AG20443 (cell line): ENCODE measurements at regions not wholly inside any gene's neighbourhood (a gene's known extent, or its start where the extent isn't known, plus 50 kb on each side); places are given as distances from the start of the nearest gene placed in this dataset.
"Not testable (repeated sequence)": the region's sequence is repeated elsewhere in the genome, so short reads cannot be mapped to it uniquely, and the experiment has no call there.

ENCODE experiments used
- DNase-seq: peaks from one replicate; pipeline ENCODE4 v3.0.0; 2012; ENCODE audit warnings: low spot score, mixed read lengths

DNA sequence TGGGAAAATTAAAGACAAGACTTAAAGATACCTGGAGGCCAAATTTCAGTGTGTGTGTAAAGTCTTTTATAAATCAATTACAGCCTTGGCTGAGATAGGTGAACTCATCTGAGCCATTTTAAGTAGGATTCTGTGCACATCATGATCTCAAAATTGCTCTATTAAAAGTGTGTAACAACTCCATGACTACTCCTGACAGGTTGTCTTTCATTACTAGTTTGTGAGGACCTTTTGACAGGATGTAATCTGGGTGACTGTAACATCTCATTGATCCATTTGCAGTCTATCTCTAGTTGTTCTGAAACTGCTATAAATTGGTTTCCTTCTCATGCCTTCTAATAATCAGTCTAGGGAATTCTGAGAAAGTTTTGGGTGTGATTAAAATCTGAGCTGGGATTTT, 753.3 kb downstream of the SLITRK5 start:
- DNase-seq: no peak

DNA sequence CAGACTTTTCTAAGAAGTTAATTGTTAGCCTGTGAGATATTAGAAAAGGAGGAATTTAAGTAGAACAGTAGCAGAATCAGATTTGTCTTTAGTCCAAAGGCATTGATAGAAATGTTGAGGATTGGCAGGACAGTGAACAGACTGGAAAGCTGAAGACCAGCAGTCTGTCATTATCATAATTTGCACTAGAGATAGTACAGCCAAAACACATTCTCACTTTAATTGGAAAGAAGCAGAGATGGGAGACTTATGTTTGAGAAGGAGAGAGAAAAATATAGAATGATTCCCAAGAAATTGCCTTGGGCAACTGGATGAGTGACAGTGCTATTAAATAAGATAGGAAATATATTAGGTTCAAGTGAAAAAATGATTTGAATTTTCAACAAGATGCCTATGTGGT, 755.5 kb downstream of the SLITRK5 start:
- no peak for DNase-seq

DNA sequence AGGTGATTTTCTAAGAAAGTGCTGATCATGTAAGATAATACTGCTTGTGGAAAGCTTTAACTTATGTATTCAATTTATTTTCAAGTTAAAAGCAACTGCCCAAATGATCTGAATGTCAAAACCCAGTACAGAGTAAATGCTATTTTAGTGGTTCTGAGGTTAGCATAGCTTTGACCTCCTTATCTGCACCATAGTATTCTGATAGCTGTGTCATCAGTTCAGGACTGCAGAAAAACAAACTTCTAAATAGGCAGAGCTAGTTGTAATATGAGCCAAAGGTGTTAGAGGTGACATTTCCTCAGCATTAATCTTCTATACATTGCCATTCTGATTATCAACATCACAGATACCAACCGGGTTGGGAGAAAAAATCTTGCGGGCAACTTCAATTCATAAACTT, 758.7 kb downstream of the SLITRK5 start:
- no peak for DNase-seq

DNA sequence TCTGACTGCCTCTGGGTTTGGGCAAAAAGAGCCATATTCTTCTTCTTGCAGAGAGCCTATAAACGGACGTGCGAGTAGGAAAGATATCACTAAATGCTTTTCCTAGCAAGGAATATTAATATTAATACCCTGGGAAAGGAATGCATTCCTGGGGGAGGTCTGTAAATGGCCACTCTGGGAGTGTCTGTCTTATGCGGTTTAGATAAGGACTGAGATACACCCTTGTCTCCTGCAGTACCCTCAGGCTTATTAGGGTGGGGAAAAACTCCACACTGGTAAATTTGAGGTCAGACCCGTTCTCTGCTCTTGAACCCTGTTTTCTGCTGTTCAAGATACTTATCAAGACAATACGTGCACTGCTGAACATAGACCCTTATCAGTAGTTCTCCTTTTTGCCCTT, 763.8 kb downstream of the SLITRK5 start:
- no peak for DNase-seq

DNA sequence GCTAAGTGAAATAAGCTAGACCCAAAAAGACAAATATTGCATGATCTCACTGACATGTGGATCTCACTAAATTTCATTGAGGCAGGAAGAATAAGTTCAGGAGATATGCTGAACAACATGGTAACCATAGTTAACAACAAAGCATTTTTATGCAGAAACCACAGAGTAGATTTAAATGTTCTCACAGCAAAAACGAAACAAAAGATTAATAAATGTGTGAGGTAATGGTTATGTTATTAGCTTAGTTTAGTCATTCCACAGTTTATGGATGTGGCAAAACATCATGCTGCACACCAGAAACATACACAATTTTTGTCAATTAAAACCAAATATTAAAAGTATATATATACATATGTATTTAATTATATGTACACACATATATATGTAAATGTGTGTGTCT, 765.8 kb downstream of the SLITRK5 start:
- no peak for DNase-seq

DNA sequence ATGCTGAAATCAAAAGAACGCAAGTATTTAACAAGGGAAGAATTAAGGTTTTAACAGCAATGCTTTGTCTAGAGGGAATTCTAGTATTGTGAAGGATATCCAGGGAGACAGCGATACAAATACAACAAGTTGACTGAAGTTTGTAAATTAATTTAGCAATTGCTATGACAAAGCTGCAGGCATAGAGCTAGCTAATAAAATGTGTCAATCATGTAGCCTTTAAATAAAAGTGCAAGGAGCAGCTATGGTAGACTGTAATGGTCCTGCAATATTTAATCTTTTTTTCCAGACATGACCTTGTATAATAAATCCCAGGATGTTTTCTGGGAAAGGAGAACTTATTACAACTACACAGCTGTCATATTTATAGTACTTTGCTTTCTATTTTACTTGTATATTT, 779.3 kb downstream of the SLITRK5 start:
- DNase-seq: no peak

DNA sequence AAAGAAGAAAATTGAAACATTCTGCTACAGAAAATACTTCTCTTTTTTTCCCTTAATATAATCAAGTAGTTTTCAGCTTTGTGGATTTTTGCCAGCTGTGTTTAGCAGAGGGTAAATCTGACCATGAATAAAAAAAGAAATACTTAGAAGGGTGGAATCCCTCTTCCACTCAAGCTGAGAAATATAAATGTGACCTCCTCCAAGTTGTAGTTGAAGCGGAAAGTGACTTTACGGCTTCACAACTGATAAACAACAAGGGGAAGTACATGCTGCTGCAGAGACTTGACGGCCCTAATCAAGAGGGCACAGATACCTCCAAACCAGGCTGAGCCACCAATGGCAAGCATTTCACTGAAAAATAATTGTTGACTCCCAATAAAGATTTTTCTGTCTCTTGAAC, 785.0 kb downstream of the SLITRK5 start:
- no peak for DNase-seq

DNA sequence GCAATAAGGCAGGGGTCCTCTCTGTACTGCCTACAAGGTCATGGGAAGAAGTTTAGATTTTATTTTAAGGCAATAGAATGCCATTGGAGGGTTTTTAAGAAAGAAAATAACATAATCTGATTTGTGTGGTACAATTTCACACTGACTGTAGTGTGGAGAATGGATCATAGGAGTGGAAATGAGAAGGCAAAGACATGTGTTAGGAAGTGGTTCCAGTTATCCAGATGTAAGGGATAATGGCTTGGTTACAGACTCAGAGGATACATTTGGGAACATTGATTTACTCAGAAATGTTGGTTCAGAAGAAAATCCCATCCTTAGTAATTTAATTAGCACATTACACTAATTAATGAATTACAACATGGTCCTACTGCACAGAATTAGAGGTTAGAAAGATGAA, 788.2 kb downstream of the SLITRK5 start:
- DNase-seq: no peak

DNA sequence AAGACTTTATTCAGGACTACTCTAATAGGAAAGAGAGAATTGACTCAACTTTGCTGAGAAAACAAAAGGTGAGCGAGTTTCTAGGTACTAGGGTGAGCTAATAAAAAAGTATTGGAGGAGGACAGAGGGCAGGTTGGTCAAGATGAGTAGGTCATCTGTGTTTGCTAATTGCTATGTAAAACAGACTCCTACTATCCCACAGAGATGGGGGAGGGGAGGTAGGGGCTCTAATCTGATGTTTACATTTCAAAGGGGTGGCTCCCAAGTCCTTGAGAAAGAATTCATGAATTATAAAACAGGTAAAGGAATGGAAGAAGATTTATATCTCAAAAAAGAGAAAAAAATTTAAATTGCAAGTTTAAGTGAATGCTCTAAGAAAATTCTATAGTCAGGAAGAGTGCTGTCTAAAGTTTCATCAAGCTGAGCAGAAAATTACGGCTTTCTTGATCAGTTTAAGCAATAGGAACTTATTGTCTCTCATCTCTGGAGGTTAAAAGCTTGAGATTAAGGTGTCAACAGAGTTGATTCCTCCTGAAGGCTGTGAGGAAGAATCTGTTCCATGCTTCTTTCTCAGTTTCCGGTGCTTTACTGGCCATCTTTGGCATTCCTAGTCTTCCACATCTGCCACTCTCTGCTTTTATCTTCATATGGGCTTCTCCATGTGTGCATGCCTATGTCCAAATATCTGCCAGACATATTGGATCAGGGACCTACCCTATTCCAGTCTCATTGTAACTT, 790.3 kb downstream of the SLITRK5 start:
- no peak for DNase-seq

DNA sequence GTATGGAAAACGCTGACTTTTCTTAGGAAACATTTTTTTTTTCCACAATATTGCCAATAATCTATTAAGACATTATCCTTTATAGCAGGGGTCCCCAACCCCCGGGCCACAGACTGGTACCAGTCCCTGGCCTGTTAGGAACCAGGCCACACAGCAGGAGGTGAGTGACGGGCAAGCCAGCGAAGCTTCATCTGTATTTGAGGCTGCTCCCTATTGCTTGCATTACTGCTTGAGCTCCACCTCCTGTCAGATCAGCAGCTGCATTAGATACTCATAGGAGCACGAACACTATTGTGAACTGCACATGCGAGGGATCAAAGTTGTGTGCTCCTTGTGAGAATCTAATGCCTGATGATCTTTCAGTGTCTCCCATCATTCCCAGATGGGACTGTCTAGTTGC, 793.7 kb downstream of the SLITRK5 start:
- DNase-seq: no peak

DNA sequence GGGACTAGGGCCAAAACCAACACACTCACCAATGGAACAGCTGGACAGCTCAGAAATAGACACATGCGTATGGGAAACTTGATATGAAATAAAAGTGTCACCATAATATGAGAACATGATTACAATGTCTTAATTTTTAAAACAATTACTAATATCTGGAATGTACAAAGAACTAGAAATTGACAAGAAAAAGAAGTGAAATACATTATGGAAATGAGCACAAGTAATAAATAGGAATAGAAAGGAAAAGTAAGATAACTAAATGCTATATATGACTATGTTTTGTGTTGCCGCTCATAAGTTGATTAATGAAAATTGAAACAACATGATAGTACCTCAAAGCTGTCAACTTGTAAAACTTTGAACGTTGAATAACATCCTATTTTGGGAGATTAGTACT, 801.1 kb downstream of the SLITRK5 start:
- DNase-seq: no peak

DNA sequence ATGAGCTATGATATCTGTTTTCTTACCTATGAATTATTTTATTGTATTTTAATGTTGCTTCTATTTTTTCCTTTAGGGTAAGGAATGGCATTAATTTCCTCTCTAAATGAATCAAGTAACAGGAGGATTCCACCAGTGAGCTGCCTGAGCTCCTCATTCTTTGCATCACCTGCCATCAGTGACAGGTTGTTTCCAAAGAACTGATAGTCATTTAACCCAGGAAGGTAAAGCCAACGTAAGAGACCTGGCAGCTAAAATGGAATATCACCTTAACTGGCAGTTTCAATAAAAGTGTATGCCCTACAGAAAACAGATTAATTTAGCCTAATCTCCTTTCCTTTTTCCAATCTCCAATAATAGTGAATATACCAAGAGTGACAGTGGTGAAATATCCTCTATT, 812.0 kb downstream of the SLITRK5 start:
- no peak for DNase-seq

DNA sequence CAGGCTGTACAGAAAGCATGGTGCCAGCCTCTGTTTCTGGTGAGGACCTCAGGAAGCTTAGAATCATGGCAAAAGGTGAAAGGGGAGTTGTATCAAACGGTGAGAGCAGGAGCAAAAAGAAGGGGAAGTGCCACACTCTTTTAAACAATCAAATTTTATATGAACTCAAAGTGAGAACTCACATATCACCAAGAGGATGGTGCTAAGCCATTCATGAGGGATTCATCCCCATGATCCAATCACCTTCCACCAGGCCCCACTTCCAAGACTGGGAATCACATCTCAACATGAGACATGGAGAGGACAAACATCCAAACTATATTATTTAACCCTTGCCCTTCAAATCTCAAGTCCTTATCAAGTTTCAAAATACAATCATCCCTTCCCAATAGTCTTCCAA, 836.7 kb downstream of the SLITRK5 start:
- DNase-seq: no peak

DNA sequence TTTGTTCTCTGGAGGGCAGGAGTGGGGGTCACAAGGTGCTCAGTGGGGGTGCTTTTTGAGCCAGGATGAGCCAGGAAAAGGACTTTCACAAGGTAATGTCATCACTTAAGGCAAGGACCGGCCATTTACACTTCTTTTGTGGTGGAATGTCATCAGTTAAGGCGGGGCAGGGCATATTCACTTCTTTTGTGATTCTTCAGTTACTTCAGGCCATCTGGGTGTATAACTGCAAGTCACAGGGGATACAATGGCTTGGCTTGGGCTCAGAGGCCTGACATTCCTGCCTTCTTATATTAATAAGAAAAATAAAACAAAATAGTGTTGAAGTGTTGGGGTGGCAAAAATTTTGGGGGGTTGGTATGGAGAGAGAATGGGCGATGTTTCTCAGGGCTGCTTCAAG, 841.8 kb downstream of the SLITRK5 start:
- DNase-seq: not testable (repeated sequence)

DNA sequence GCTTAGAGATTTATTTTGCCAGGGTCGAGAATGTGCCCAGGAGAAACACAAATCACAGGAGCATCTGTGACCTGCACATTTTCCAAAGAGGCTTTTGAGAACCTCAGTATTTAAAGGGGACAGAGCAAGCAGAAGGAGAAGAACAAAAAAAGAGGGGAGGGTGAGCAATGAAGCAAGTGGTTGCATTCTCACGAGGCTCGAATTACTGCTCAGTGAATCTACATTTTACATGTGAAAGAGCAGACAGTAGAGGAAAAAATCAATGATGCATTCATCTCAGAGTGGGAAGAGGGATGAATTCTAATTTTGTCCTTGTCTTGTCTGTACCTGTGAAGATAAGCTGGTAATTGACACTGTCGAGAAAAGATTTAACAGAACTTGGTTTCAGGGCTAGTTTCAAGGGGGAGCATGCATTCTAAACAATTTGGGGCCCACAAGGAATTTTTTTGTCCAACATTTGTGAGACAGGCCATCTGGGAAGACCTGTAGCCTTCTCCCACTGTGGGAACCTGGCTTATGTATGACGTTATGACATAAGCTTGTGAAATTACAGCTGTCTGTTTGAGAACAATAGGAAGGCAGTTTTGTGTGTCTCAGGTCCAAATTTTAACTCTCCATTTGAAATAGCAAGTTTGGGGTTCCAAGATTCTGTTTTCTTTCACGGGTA, 855.1 kb downstream of the SLITRK5 start:
- no peak for DNase-seq

DNA sequence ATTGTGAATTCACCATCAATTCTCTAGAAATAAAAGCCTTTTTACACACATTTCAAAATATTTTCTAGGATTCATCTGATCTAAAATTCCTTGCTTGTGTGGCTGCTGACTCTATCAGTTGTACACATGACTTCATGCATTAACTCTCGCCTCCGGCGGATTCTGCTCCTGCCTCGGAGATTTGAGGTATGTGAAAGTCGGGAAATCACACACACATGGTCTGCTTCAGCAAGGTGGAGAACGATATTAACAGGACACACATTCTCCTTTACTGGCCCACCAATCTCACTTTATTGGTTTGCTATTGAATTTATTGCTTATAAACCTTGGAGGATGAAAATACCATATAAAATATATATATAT, 855.7 kb downstream of the SLITRK5 start:
- no peak for DNase-seq

DNA sequence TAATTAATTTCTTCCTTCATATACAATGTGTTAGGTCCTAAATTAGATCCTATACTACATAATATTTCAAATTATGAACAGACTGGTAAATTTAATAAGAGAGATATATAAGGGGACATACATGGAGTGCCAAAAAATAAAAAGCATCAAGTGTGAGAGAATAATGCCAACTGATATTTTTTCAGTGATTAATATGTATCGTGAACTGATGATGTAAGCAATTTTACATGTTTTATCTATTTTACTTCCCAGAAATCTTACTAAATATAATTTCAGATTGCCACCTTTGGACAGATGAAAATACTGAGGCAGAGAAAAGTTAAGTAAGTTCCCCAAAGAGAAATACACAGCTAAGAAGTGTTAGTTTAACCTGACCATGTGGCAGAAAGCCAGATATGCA, 870.8 kb downstream of the SLITRK5 start:
- DNase-seq: no peak

DNA sequence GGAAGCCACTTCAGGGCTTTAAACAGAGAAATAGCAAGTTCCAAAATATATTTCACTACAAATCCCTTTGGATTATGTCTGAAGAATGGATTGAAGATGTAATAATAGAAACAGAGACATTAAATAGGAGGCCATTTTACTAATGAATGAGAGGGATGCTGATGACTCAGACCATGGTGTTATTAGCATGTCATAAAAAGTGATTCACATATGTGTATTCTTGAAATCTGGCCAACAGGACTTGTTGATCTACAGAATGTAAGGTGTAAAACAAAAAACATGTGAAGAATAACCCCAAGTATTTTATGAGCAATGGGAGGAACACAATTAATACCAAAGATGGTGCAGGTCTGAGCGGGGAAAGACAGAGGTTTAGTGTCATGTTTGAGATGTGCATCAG, 873.7 kb downstream of the SLITRK5 start:
- DNase-seq: no peak

DNA sequence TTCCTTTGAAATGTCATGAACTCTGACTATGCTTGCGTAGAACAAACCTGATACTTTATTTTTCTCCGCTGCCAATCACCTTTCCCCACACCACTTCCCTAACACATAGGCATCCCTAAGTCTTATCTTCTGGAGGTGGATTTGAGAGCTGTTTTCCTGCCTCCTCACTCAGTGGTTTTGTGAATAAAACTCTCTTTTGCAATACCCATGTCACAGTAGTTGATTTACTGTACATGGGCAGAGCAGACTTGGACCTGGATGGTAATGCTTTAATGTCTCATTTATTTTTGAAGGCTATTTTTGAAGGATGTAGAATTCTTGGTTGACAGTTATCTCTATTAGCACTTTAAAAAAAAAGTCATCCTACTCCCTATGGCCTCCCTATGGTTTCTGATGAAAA, 881.8 kb downstream of the SLITRK5 start:
- no peak for DNase-seq

DNA sequence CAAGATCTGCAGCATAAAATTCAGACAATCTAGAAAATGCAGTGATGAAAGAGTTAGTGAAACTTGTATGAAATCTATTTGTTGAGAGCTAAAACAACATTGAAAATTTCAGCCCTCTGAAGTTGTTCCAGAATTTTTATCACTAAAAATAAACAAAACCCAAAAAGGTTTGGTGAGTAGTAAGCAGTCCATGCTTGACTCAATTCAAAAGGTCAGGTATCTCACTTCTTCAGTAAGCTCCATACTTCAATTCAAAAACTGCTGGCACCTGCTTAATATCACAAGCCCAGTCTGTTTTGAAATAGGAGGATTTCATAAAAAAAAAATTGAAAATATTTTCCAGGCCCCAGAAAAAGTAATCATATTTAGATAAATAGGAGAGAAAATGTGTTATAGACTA, 894.4 kb downstream of the SLITRK5 start:
- DNase-seq: no peak

DNA sequence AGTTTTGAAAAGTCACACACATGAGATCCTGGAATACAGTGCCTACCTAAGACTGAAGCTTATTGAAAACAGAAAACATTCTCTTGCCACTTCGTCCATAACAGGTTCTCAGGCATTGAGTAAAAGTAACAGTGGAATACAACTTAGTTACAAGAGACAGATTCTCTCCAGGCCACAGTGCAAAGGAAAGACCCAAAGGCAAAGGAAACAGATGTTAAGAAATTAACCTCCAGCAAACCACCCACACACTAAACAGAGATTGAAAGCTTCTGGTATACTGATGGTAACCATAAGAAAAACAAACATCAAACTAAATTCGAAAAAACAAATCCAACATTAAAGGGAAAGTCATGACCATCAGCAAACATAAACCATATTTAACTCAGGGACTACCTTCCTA, 914.7 kb downstream of the SLITRK5 start:
- DNase-seq: no peak

DNA sequence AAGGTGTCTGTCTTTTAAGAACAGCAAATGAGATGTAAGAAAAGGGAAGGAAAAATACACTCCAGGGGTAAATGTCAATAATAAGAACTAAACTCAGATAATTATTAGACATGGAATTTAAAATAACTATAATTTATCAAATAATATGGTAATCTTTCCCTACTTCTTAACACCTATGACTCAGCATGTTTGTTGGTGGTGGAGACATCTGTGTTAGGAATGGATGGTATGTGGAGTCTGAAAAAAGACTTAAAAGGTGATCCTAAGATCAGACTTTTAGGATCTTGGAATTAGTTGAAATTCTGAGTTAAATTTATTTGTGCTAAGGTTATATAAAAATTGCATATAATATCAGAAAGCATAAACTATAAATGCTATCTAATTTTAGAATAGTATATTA, 915.1 kb downstream of the SLITRK5 start:
- no peak for DNase-seq

DNA sequence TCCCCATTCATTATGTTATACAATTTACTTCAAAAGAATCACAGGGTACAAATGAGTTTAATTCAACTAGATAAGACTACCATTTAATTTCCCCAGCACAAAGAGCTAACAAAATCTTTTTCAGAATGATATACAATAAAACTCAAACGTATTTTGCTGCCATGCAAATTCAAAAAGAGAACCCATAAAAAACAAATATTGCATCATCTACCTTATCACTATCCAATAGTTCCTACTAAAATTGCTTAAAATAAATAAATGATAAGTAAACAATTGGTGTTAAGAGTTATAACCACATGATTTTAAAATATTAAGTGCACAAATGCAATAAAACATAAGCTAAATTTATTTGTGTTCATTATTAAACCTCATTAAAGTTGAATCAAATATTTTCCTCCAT, 919.4 kb downstream of the SLITRK5 start:
- DNase-seq: no peak

DNA sequence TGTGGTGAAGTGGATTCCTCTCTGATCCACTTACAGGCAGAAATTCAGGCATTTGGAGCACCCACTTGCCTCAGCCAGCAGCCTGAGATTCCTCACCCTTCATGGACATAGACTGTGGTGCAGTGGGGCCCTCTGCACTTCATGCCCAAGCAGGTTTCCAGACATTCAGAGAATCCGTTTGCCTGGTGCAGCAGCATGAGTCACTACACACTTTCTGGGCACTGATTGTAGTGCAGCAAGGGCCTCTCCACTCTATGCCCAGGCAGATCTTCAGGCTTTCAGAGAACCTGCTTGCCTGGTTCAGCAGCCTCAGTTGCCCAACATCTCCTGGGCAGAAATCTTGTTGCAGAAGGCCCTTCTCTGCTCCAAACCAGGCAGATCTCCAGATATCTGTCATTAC, 920.9 kb downstream of the SLITRK5 start:
- DNase-seq: no peak
